Cerebellar cortex (tissue), 1 donor: ENCODE measurements at regions not wholly inside any gene's neighbourhood (a gene's known extent, or its start where the extent isn't known, plus 50 kb on each side); places are given as distances from the start of the nearest gene placed in this dataset.
A peak's percentile ranks its signal among the peaks of the same experiment; 100 is the strongest.
"Not testable (repeated sequence)": the region's sequence is repeated elsewhere in the genome, so short reads cannot be mapped to it uniquely, and the experiment has no call there.

ENCODE experiments used
- DNase-seq: peaks from one replicate; pipeline ENCODE4 v3.0.0-alpha.2; 2015; ENCODE audit warnings: low spot score

GRCh38 chr3:139199421-139200010 is 144.3 kb upstream of the MRPS22 start:
- DNase-seq: no peak

DNA sequence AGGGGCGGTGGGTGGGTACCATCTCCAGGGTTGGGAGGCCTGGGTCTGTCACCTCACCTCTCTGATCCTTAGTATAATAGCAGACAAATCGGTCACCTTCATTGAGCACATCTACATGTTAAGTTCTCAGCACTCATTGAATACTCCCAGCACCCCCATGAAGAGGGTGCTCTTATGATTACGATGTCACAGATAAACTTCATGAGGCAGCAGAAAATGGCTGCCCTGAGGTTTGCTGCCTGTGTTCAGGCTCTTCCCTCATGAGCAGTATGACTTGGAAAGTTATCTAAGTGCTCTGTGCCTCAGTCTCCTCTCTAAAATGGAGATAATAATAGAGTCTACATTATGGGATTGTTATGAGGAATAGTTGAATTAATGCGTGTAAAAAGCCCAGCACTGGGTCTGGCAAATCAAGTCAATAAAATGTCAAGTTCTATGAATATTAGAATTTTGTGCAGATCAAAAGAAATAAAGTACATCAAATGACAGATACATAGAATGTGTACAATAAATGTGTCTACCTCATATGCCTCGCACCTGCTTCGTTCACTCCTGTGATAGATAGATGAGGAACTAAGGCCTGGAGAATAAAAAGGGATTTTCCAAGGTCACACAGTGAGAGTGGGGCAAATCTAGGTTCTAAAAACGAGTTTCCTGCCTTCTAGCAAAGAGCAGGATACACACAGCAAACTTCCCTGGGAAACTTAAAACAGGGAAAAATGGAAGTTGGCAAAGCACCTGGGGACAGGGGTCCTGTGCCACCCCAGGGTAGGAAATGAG is 142.2 kb upstream of the MRPS22 start:
- DNase-seq: no peak

DNA sequence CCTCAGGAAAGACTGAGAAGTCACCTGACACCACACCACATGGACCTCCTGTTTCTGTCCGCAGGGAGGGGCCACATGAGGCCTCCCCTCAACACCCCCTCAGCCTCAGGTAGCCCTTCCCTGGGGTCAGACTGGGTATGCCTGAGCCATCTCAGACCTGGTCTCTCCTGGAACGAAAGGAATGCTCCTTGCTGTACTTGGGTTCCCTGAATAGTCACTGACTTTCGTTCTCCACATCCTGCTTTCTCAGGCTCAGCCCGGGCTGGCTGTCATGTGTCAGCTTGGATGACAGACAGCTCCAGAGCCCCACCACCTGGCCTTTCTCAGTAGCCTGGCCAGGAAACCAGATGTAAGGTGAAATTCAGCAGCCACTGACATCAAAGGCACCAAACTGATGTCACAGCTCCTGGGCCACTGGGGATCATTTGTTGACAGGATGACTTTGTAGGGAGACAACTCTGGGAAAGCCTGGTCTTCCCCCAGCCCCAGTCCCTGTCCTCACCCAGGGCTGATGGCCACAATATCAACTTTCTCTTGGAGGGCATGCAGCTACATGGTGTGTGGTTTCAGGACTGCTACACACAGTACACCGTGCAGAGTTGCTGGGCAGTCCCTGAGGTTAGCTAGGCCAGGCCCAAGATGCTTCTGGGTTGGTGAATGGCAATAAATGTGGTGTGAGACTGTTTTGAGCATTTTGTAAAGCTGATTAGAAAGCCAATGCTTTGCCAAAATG is 141.4 kb upstream of the MRPS22 start:
- peak; percentile 12 for DNase-seq

- DNase-seq: no peak
Measured at GRCh38 chr3:139202959-139203349, 140.9 kb upstream of the MRPS22 start.

GRCh38 chr3:139203752-139204151 is 140.1 kb upstream of the MRPS22 start:
- no peak for DNase-seq

GRCh38 chr3:139204728-139205127 is 139.1 kb upstream of the MRPS22 start:
- DNase-seq: no peak

DNA sequence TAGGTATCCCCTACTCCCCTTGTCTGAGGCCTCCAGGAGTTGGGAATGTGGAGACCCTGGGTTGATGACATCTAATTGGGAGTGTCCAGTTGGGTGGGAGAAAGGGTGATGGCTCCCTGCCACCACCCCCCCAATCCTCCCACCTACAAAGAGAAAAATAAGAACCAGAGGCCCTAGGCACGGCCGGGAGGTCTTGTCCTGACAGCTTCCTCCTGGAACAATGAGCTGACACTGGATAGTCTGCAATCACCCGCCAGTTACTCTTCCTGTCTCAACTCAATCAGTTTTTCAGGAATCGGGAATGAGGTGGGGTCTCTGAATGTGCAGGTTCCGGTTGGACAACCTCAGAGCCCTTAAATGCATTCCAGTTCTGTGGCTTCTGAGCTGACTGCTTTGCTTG is 129.9 kb upstream of the MRPS22 start:
- DNase-seq: no peak

GRCh38 chr3:139216958-139217357 is 126.9 kb upstream of the MRPS22 start:
- DNase-seq: no peak

- no peak for DNase-seq
Measured at GRCh38 chr3:139217633-139218032, 126.2 kb upstream of the MRPS22 start.

DNA sequence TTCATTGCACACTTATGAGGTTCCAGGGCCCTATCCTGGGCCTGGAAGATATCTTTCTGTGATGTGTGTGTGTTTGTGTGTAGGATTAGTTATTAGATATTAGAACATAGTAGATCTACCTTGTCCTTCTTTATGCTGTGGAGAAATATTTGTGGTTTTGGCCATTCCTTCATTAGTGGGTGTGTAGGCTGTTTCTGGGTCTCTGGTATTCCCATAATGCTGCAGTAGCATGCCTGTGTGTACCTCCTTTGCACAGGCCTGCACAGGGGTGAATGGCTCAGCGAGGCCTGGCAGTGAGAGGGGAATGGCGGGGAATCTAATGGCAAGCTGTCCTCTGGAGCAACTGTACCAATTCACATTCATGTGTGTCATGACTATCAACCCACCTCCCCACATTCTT is 125.8 kb upstream of the MRPS22 start:
- no peak for DNase-seq

- DNase-seq: no peak
Measured at GRCh38 chr3:139219463-139219862, 124.4 kb upstream of the MRPS22 start.

DNA sequence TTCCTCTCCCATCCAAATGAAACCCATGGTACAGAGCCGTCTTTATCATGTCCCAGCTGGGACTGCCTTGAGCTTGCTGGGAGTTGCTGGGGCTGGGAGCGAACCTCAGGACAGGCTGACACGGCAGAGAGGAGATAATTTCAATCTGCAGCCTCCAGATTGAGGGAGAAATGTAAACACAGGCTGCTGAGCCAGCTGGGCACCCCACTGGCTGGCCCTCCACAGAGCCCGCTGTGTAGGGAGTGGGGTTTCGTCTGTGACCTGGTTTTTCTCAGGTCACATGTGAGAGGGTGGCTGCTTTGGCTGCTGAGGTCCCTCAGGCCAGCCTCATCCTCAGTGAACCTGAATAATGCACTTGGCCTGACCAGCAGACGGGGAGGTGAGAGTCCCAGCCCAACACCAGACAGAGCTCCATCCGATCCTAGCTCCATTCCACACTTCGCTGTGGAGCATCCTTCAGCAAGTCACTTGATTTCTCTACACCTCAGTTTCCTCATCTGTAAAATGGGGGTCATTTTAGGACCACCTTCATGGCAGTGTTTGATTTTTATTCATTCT is 121.6 kb upstream of the MRPS22 start:
- no peak for DNase-seq

DNA sequence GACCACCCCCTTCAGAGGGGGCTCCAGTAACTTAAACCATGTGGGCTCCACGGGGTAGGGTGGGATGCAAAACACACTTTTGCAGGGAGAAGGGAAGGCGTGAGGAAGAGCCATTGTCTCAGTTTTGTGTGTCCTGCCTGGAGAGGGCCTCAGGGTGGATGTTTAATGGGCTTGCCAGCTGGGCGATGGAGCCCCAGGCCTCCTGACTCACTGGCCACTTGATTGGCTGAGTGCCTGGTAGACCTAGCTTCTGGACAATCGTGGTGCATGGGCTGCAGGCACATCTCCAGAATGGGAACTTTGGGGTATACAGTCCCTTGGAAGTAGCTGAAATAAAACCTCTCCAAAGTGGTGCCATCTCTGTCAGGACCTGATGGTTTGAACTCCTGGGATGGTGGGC is 118.3 kb upstream of the MRPS22 start:
- no peak for DNase-seq

- no peak for DNase-seq
Measured at GRCh38 chr3:139226731-139227130, 117.1 kb upstream of the MRPS22 start.

- DNase-seq: peak; percentile 1
Measured at GRCh38 chr3:139227165-139227564, 116.7 kb upstream of the MRPS22 start.

- DNase-seq: no peak
Measured at GRCh38 chr3:139227827-139228226, 116.0 kb upstream of the MRPS22 start.

DNA sequence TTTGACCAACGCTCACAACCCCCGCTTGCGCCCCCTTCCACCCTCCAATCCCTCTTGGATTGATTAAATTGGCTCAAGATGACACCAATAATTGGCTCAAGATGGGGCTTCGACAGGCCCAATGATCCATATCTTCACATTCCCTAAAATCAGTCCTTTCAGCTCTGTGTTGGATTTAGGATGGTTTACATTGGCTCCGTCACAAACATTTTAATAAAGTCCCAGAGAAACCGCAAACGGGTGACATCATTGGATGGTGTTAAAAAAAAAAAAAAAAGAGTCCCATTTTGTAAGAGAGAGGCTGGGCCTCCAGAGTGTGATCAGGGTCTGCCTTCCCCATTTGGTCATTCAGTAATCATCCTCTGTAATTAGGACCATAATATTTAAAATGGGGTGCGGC is 113.4 kb upstream of the MRPS22 start:
- no peak for DNase-seq

- no peak for DNase-seq
Measured at GRCh38 chr3:139231555-139232281, 112.1 kb upstream of the MRPS22 start.

DNA sequence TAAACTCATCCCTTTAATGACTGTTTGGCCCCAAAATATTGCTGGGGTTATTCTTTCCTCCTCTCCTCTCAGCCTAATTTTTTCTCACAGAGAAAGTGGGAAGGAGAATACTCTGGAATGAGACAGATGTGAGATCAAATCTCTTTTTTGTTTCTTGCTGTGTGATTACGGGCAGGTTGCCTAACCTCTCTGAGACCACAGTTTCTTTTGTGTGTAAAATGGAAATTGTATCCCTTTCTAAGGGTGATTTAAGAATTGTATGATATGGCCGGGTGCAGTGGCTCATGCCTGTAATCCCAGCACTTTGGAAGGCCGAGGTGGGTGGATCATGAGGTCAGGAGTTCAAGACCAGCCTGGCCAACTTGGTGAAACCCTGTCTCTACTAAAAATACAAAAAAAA is 111.5 kb upstream of the MRPS22 start:
- not testable (repeated sequence) for DNase-seq

- DNase-seq: no peak
Measured at GRCh38 chr3:139234491-139234890, 109.3 kb upstream of the MRPS22 start.

- DNase-seq: no peak
Measured at GRCh38 chr3:139235192-139235591, 108.6 kb upstream of the MRPS22 start.

DNA sequence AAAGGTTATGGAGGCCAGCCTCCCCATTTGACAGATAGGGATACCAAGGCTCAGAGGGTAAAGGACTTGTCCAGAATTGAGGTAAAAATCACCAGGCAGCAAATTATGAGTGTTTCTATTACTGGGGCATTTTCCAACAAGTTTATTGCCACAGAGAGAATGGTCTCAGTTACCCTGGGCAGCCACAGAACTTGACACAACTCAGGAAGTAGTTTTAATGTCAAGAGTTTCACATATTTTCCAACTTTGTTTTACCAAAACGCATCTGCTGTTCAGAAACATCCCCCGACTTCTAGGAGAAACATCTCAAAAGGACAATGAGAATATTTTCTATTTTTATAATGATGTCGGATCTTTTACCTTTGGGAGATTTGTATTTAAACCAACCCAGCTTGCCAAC is 107.5 kb upstream of the MRPS22 start:
- DNase-seq: no peak
